ENCODE measurements at regions not wholly inside any gene's neighbourhood (a gene's known extent, or its start where the extent isn't known, plus 50 kb on each side); places are given as distances from the start of the nearest gene placed in this dataset.

- no peak for TF ChIP-seq FOS (IDR thresholded peaks at IDR 0.05; ENCODE audit: low read depth, low read length)
- H3K14ac ChIP-seq (replicated peaks; ENCODE audit: low read depth, low read length), result no peak overlapping the region
- H2AK5ac ChIP-seq (ENCODE audit: low read depth, low read length), result no peak overlapping the region
- BruUV-seq (replicated peaks), result no TSS peak
- no peaks in the 10 kb centered on the region for H3K27me3 ChIP-seq (ENCODE audit: control insufficient read depth, insufficient read depth, low read length)
- H2AFZ ChIP-seq (replicated peaks; ENCODE audit: low read length, poor library complexity), result no peak overlapping the region
- DNase-seq, result no peak
- H2BK5ac ChIP-seq (ENCODE audit: low read depth, low read length, poor library complexity, severe bottlenecking), result no peak overlapping the region
- H3K23ac ChIP-seq (ENCODE audit: low read depth, low read length), result no peak overlapping the region
- dilution Hi-C loops (cut with HindIII; ENCODE audit: low sequenced_read_pairs, unreplicated experiment), result no loop called here
- in situ Hi-C loops (cut with MboI; ENCODE audit: low sequenced_read_pairs), result no loop called here
- no peak overlapping the region for H4K91ac ChIP-seq (ENCODE audit: insufficient read depth, low read depth, low read length)
- H4K8ac ChIP-seq (ENCODE audit: low read depth in 2 of 2, low read length in 2 of 2), result no peak overlapping the region
- no peak overlapping the region for H2BK120ac ChIP-seq (ENCODE audit: low read depth, low read length)
- no peak overlapping the region for H3K56ac ChIP-seq (ENCODE audit: extremely low read depth, insufficient read depth, low read length)
- ATAC-seq (ENCODE audit: low read depth), result no peak
- H2BK20ac ChIP-seq (ENCODE audit: low read depth, low read length), result no peak overlapping the region
- H3K27ac ChIP-seq (ENCODE audit: insufficient read depth, low read length), result no peak overlapping the region
- no peak overlapping the region for H2AK9ac ChIP-seq (replicated peaks; ENCODE audit: low read depth, low read length, poor library complexity)
- no peaks in the 10 kb centered on the region for H3K36me3 ChIP-seq (ENCODE audit: control insufficient read depth, insufficient read depth, low read length)
- ChIA-PET CTCF (no interaction called here), POLR2A (ENCODE audit: unreplicated experiment) (no interaction called here)
- H3K4me1 ChIP-seq (ENCODE audit: control insufficient read depth, insufficient read depth, low read length), result no peaks in the 10 kb centered on the region
- H2BK15ac ChIP-seq (ENCODE audit: low read depth, low read length), result no peak overlapping the region
- H3K4me2 ChIP-seq (ENCODE audit: low read depth, low read length), result no peak overlapping the region
- H3K9ac ChIP-seq (ENCODE audit: low read depth, low read length), result no peak overlapping the region
- H4K5ac ChIP-seq (ENCODE audit: low read depth, low read length), result no peak overlapping the region
- peaks cover 6% of the 10 kb centered on the region for H3K9me3 ChIP-seq (ENCODE audit: control insufficient read depth, insufficient read depth, low read length)
- H3K4me3 ChIP-seq (ENCODE audit: insufficient read depth, low read depth, low read length), result no peak overlapping the region
- no peaks in the 10 kb centered on the region for H3K79me1 ChIP-seq (ENCODE audit: low read depth in 1 of 2, low read length in 2 of 2)
- intact Hi-C loops (cut with micrococcal nuclease), result no loop called here
- no peak overlapping the region for H3K18ac ChIP-seq (ENCODE audit: low read depth, low read length)
- H3K4ac ChIP-seq (ENCODE audit: low read depth, low read length), result no peak overlapping the region
- H4K20me1 ChIP-seq (ENCODE audit: insufficient read depth, low read length), result no peaks in the 10 kb centered on the region
- no peaks in the 10 kb centered on the region for H3K9me1 ChIP-seq (ENCODE audit: insufficient read depth, low read length)
Measured at GRCh38 chr4:116726523-116726922, 358.9 kb downstream of the TRAM1L1 start.

Measured in IMR-90 (cell line).